GM23338 (cell line): ENCODE measurements at regions not wholly inside any gene's neighbourhood (a gene's known extent, or its start where the extent isn't known, plus 50 kb on each side); places are given as distances from the start of the nearest gene placed in this dataset.

Experiments
- ATAC-seq: fragments of 200-7000 bp; cut with Tn5 transposase; 3 replicates; pipeline ENCODE4 v1.9.1; 2020
- DNase-seq: peaks from one replicate; pipeline ENCODE4 v3.0.0-alpha.2; 2015; ENCODE audit warnings: low spot score
- H2AFZ ChIP-seq: fragments of 200-600 bp; sonication (generic); 2 replicates; pipeline ENCODE4 v1.8.0; 2016; ENCODE audit warnings: antibody characterized with exemption, mild to moderate bottlenecking, moderate library complexity
- H3F3A ChIP-seq: fragments of 200-600 bp; sonication (generic); replicated peaks from 2 replicates; pipeline ENCODE4 v1.8.0; 2017; ENCODE audit warnings: antibody characterized with exemption, mixed run types, low read depth
- H3K27ac ChIP-seq: fragments of 200-600 bp; sonication (generic); 2 replicates; pipeline ENCODE4 v1.6.1; 2016; ENCODE audit warnings: low read depth
- H3K27me3 ChIP-seq: fragments of 200-600 bp; sonication (generic); 2 replicates; pipeline ENCODE4 v1.8.0; 2016; ENCODE audit warnings: mild to moderate bottlenecking, mixed run types, moderate library complexity; ENCODE audit not compliant: insufficient read depth
- H3K36me3 ChIP-seq: fragments of 200-600 bp; sonication (generic); 2 replicates; pipeline ENCODE4 v1.8.0; 2016; ENCODE audit warnings: mild to moderate bottlenecking; ENCODE audit not compliant: insufficient read depth
- H3K4me1 ChIP-seq: fragments of 200-600 bp; sonication (generic); 2 replicates; pipeline ENCODE4 v1.8.0; 2016; ENCODE audit warnings: mild to moderate bottlenecking, moderate library complexity; ENCODE audit not compliant: insufficient read depth
- H3K4me2 ChIP-seq: fragments of 200-600 bp; sonication (generic); 2 replicates; pipeline ENCODE4 v1.7.1; 2017; ENCODE audit warnings: mixed run types
- H3K4me3 ChIP-seq: fragments of 200-600 bp; sonication (generic); 2 replicates; pipeline ENCODE4 v1.6.1; 2016; ENCODE audit warnings: mixed run types
- H3K79me2 ChIP-seq: fragments of 200-600 bp; sonication (generic); replicated peaks from 2 replicates; pipeline ENCODE4 v1.8.0; 2017; ENCODE audit warnings: mild to moderate bottlenecking; ENCODE audit not compliant: insufficient read depth
- H3K9me2 ChIP-seq: fragments of 200-600 bp; sonication (generic); 2 replicates; pipeline ENCODE4 v1.8.0; 2017; ENCODE audit not compliant: insufficient read depth
- H4K20me1 ChIP-seq: fragments of 200-600 bp; sonication (generic); replicated peaks from 2 replicates; pipeline ENCODE4 v1.8.0; 2017; ENCODE audit warnings: mild to moderate bottlenecking; ENCODE audit not compliant: insufficient read depth
- H3K27ac Mint-ChIP-seq: 2 replicates; pipeline ENCODE4 v1.8.0; 2020; ENCODE audit warnings: inconsistent platforms, mild to moderate bottlenecking, moderate library complexity, mixed read lengths
- H3K27me3 Mint-ChIP-seq: 3 replicates; pipeline ENCODE4 v1.8.0; 2022; ENCODE audit warnings: low read depth, mild to moderate bottlenecking, moderate library complexity, mixed read lengths, inconsistent platforms; ENCODE audit not compliant: insufficient read depth, poor library complexity
- H3K36me3 Mint-ChIP-seq: 3 replicates; pipeline ENCODE4 v1.8.0; 2021; ENCODE audit warnings: low read depth, mild to moderate bottlenecking, inconsistent platforms, moderate library complexity, mixed read lengths
- H3K4me1 Mint-ChIP-seq: 3 replicates; pipeline ENCODE4 v1.8.0; 2020; ENCODE audit warnings: mild to moderate bottlenecking, inconsistent platforms, mixed read lengths
- H3K4me3 Mint-ChIP-seq: 3 replicates; pipeline ENCODE4 v1.8.0; 2021; ENCODE audit warnings: moderate library complexity, mild to moderate bottlenecking, inconsistent platforms, mixed read lengths
- H3K9me3 Mint-ChIP-seq: 3 replicates; pipeline ENCODE4 v1.8.0; 2020; ENCODE audit warnings: moderate library complexity, mild to moderate bottlenecking, inconsistent platforms, mixed read lengths
- CTCF ChIP-seq, 2 experiments: fragments of 200-600 bp in 1 of 2; sonication (generic) in 1 of 2; conservative IDR thresholded peaks; 2 replicates each; pipeline versions ENCODE4 v1.5.1 to v1.6.1; 2016 to 2017; ENCODE audit warnings: antibody characterized with exemption in 2 of 2, low read depth in 2 of 2, mild to moderate bottlenecking in 2 of 2, moderate library complexity in 1 of 2
- REST ChIP-seq: IDR thresholded peaks from one replicate; pipeline ENCODE4 v1.6.1; 2018; ENCODE audit warnings: antibody characterized with exemption; ENCODE audit not compliant: unreplicated experiment
- ZNF331 ChIP-seq: fragments of 250-450 bp; sonication (Bioruptor Pico); IDR thresholded peaks from 2 replicates; pipeline ENCODE4 v1.5.0; 2020; ENCODE audit warnings: low read depth, mild to moderate bottlenecking, moderate library complexity
- ZNF462 ChIP-seq: fragments of 250-450 bp; sonication (Bioruptor Pico); IDR thresholded peaks from 2 replicates; pipeline ENCODE4 v1.5.0; 2020; ENCODE audit warnings: mild to moderate bottlenecking, moderate library complexity

GRCh38 chr1:64396817-64397216, 73.1 kb upstream of the CACHD1 start:
- H4K20me1 ChIP-seq: no peaks in the 10 kb centered on the region
- peak; percentile 77 for DNase-seq
- no peak overlapping the region for H3K4me3 ChIP-seq
- no peaks in the 10 kb centered on the region for H3K36me3 ChIP-seq
- Mint-ChIP-seq H3K4me3 (no peak overlapping the region), H3K27ac (no peak overlapping the region), H3K4me1 (peaks cover 16% of the 10 kb centered on the region), H3K27me3 (no peaks in the 10 kb centered on the region), H3K9me3 (no peaks in the 10 kb centered on the region), H3K36me3 (no peaks in the 10 kb centered on the region)
- H3K27ac ChIP-seq: no peak overlapping the region
- peaks cover 16% of the 10 kb centered on the region for H3K4me1 ChIP-seq
- no peaks in the 10 kb centered on the region for H3F3A ChIP-seq
- no peak overlapping the region for H2AFZ ChIP-seq
- no peaks in the 10 kb centered on the region for H3K79me2 ChIP-seq
- H3K9me2 ChIP-seq: peaks cover under 1% of the 10 kb centered on the region
- H3K4me2 ChIP-seq: no peak overlapping the region
- H3K27me3 ChIP-seq: no peaks in the 10 kb centered on the region
- peak; percentile 81; the same call in 1 of the 2 replicates for TF ChIP-seq ZNF462
- TF ChIP-seq REST: no peak
- no peak for TF ChIP-seq ZNF331 (CRISPR knock-in tag)
- TF ChIP-seq CTCF (conservative IDR thresholded peaks at IDR 0.05; ENCODE audit: low read depth in 2 of 2): peak; percentile 46 to 83; a peak in 3 of 4 replicates
- peak; percentile 99 for ATAC-seq
